Skeletal muscle satellite cell (primary cell): ENCODE measurements at regions not wholly inside any gene's neighbourhood (a gene's known extent, or its start where the extent isn't known, plus 50 kb on each side); places are given as distances from the start of the nearest gene placed in this dataset.
A peak's percentile ranks its signal among the peaks of the same experiment; 100 is the strongest.

ENCODE experiments used
- H3K27me3 ChIP-seq: 2 replicates; pipeline ENCODE4 v1.7.0; 2013; ENCODE audit warnings: low read length; ENCODE audit not compliant: control insufficient read depth, insufficient read depth
- H3K36me3 ChIP-seq: 2 replicates; pipeline ENCODE4 v1.7.0; 2013; ENCODE audit warnings: mild to moderate bottlenecking, control low read depth, low read length; ENCODE audit not compliant: insufficient read depth
- H3K4me1 ChIP-seq: 2 replicates; pipeline ENCODE4 v1.7.0; 2013; ENCODE audit warnings: low read length; ENCODE audit not compliant: control insufficient read depth, insufficient read depth
- H3K4me2 ChIP-seq: 2 replicates; pipeline ENCODE4 v1.7.0; 2013; ENCODE audit warnings: mild to moderate bottlenecking, low read length
- H3K4me3 ChIP-seq: 2 replicates; pipeline ENCODE4 v1.7.0; 2013; ENCODE audit warnings: low read length
- H3K9ac ChIP-seq: 2 replicates; pipeline ENCODE4 v1.7.0; 2013; ENCODE audit warnings: mild to moderate bottlenecking, low read depth, low read length, moderate library complexity
- H3K9me3 ChIP-seq: replicated peaks from 2 replicates; pipeline ENCODE4 v1.7.0; 2013; ENCODE audit warnings: mild to moderate bottlenecking, control low read depth, low read length

DNA sequence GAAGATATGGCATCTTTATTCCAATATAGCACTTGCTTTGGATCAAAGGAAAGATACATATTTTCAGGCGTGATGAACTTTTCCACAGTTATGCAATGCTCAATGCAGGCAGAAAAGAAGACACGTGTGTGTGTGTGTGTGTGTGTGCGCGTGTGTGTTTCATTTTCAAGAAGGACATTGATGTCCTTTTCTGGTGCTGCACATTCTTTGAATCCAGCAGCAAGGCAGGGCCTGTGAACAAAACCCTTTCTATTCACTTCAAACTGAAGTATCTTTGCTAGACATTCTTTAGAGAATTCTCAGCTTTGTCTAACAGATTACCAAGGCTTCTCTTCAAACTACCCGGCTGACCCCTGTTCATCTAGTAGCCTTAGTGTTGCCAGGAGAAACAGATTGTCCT, 124.6 kb downstream of the CD47 start:
- Histone ChIP-seq H3K4me2 (no peak overlapping the region), H3K36me3 (no peaks in the 10 kb centered on the region), H3K9ac (no peak overlapping the region), H3K4me1 (peaks cover 11% of the 10 kb centered on the region), H3K9me3 (no peaks in the 10 kb centered on the region), H3K27me3 (no peaks in the 10 kb centered on the region), H3K4me3 (no peak overlapping the region)

DNA sequence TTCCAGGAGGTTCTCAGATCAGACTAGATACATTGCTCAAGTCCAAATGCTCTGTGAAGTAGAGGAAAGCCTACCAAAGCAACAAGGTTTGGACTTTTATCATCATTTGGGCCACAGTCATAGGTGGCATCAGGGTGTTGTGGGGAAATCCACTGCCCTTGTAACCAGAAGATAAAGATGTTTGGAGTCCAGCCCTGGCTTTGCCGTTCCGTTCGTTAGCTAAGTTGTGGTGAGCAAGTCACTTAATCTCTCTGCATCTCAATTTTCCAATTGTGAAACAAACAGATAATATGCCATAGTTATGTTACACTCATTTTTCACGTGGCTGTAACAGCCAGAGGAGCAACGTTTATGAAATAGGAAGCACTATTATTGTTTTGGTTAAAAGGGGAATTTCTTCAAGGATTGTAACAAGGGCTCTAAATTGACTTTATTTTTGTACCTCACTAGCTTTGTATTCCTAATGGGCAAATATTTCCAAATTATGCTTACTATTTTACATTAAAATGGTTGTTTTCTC, 125.6 kb downstream of the CD47 start:
- H3K9me3 ChIP-seq = no peaks in the 10 kb centered on the region
- H3K4me2 ChIP-seq = no peak overlapping the region
- no peak overlapping the region for H3K9ac ChIP-seq
- no peak overlapping the region for H3K4me3 ChIP-seq
- H3K4me1 ChIP-seq = peaks cover 8% of the 10 kb centered on the region
- H3K27me3 ChIP-seq = no peaks in the 10 kb centered on the region
- H3K36me3 ChIP-seq = no peaks in the 10 kb centered on the region

DNA sequence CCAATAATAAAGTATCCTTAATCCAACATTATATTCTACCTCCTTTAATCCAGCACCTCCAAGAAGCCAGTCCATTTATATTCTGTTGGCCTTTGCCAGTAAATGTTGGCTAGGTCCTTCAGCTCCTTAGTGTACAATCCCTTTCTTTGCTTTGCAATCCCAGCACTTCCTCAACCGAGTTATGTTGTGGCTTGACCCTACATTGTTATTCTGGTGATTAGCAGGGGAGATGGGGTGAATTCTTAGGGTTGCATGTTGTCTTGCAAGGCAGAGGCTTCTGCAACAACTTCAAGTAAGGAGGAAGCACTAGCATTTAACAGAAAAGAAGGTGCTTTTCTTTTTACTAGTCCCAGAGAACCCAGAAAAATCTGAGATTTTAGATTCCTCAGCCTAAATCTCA, 127.2 kb downstream of the CD47 start:
- Histone ChIP-seq H3K36me3 (no peaks in the 10 kb centered on the region), H3K4me1 (no peaks in the 10 kb centered on the region), H3K9ac (no peak overlapping the region), H3K27me3 (no peaks in the 10 kb centered on the region), H3K4me3 (no peak overlapping the region), H3K4me2 (no peak overlapping the region), H3K9me3 (no peaks in the 10 kb centered on the region)

DNA sequence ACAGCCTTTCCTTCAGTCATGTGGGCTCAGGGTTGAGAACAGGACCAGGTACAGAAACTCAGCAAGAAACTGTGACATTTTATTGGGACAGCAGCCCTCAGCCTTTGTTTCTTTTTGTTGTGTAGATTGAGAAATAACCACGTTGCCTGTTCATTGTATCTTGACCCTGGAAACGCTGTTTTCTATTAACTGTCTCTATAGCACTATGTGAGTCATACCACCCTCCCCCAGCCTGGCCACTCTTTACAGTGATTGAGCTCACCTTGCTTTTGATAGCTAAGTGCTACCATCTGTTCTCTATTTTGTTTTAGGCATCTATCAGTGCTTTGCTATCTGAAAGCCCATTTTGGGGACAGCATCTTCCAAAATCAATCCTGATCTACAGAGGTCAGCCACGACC, 127.9 kb downstream of the CD47 start:
- Histone ChIP-seq H3K36me3 (no peaks in the 10 kb centered on the region), H3K27me3 (no peaks in the 10 kb centered on the region), H3K9me3 (no peaks in the 10 kb centered on the region), H3K9ac (no peak overlapping the region), H3K4me3 (no peak overlapping the region), H3K4me2 (no peak overlapping the region), H3K4me1 (no peaks in the 10 kb centered on the region)

DNA sequence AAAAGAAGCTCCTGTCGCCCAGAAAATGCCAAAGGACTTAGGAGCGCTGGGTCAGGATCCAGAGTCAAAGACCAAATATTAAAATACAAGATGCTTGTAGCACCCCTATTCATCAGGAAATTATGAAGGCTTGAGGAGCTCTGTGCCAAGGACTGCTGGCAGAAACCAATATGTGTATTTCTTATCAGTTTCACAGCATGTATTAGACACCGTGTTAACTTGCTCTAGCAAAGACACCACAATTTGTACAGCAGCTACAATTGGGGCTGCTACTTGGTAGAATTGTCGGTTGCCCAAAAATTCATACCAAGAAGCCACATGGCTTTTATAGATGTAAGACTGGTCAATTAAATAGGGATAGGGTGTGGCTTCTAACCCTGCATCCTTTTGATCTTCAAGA, 128.8 kb downstream of the CD47 start:
- Histone ChIP-seq H3K4me3 (no peak overlapping the region), H3K9me3 (no peaks in the 10 kb centered on the region), H3K4me2 (no peak overlapping the region), H3K4me1 (peaks cover 4% of the 10 kb centered on the region), H3K36me3 (no peaks in the 10 kb centered on the region), H3K27me3 (no peaks in the 10 kb centered on the region), H3K9ac (no peak overlapping the region)

DNA sequence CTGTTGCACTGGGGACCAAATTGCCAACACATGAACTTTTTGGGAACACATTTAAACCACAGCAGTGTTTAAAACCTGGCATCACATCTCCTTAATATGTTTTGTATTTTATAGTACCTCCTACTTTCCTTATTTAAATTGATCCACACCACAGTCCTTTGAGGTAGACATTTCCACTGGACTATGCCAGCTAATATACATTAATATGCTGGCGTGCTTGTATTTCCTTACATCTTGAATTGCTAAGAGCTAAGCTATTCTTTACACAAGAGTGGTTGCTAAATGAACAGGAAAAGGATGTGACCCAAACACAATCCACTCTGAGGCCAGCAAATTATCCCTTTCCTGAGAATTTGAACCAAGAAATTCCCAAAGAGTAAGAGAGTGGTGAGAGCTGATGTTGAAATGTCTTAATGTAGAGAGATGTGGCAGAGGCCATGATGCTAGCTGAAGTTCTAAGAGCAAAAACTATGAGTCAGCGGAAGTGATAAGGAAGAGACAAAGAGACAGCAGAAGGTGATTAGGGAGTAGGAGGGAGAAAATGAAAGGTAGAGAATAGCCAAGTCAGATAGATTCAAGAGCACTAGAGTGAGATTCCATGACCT, 131.2 kb downstream of the CD47 start:
- peaks cover 5% of the 10 kb centered on the region for H3K4me1 ChIP-seq
- H3K9ac ChIP-seq = no peak overlapping the region
- no peak overlapping the region for H3K4me3 ChIP-seq
- no peaks in the 10 kb centered on the region for H3K9me3 ChIP-seq
- H3K27me3 ChIP-seq = no peaks in the 10 kb centered on the region
- H3K4me2 ChIP-seq = no peak overlapping the region
- H3K36me3 ChIP-seq = no peaks in the 10 kb centered on the region

DNA sequence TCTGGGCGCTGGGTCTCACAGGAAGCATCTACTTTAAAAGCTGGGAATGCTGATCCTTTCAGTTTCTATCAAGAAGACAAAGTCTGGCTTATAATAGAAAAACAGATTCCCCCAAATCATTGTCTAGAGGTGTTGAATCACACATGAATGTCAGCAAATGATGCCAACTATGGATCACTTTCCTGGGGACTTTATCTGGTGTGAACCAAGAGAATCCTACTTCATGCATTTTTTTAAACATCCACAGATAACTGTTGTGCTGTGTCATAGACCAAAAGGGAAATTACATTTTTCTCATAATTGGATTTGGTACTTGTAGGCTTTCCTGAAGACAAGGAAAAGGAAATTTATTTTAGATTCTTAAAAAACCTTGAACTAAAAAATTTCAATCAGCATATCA, 132.7 kb downstream of the CD47 start:
- Histone ChIP-seq H3K4me2 (no peak overlapping the region), H3K4me3 (no peak overlapping the region), H3K36me3 (no peaks in the 10 kb centered on the region), H3K9ac (no peak overlapping the region), H3K4me1 (peaks cover 5% of the 10 kb centered on the region), H3K27me3 (no peaks in the 10 kb centered on the region), H3K9me3 (no peaks in the 10 kb centered on the region)

DNA sequence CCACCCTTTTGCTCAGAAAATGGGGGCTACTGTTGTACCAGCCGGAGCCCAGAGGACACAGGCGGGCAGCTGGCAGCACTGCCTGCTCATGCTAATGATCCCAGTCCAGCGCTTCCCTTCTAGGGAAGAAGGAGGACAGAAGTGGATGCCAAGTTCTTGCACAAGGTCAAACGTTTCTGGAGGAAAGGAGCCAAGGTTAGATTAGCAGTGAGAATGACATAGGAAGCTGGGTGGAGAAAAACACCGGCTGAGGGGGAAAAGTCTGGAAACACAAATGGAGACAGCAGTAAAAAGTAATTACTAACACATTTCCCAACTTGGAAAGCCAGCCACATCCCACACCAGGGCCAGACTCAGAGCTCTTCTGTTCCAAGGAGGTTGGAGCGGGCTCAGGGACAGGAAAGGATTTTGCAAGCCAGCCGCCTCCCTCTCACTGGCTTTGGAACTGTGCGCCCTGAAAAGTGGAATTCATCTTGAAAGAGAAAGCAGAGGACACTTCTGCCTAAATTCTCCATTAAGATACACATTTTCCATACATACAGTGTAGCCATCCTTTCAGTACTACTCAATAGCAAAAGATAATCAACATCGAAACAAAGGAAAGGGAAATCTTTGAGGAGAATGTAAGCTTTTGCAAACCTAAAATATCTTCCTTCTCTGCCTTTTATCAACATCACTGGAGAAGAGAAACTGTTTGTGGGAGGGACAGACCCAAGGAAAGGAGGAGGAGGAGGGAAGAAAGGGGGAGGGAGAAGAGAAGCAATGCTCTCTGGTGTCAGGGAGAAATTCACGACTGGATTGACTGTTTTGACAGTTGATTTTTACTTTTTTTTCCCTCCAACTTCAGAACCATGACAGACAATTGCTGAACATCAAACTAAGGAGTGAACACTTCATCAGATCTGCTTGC, 133.6 kb downstream of the CD47 start:
- H3K4me1 ChIP-seq = peaks cover 5% of the 10 kb centered on the region
- H3K4me2 ChIP-seq = peak overlapping the region; percentile 40
- no peak overlapping the region for H3K9ac ChIP-seq
- no peak overlapping the region for H3K4me3 ChIP-seq
- H3K9me3 ChIP-seq = no peaks in the 10 kb centered on the region
- H3K36me3 ChIP-seq = no peaks in the 10 kb centered on the region
- no peaks in the 10 kb centered on the region for H3K27me3 ChIP-seq

DNA sequence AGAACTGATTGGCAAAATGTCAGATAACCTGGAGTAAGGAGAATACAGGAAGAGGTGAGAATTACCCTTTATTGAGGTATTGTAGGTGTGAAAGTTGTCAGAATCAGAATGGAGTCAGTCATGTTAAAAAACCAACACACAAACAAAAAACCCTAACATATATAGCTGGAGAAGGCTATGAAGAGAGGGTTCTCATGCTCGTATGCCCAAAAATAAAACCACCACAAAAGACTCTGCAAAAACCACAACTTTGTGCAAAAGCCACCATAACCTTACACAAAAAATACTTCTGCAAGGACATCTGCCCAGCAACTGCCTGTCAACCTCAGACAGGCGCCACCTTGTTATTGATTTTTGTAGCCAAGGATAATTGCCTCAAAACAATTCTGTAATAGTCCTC, 136.0 kb downstream of the CD47 start:
- Histone ChIP-seq H3K9me3 (no peaks in the 10 kb centered on the region), H3K27me3 (no peaks in the 10 kb centered on the region), H3K4me2 (no peak overlapping the region)

DNA sequence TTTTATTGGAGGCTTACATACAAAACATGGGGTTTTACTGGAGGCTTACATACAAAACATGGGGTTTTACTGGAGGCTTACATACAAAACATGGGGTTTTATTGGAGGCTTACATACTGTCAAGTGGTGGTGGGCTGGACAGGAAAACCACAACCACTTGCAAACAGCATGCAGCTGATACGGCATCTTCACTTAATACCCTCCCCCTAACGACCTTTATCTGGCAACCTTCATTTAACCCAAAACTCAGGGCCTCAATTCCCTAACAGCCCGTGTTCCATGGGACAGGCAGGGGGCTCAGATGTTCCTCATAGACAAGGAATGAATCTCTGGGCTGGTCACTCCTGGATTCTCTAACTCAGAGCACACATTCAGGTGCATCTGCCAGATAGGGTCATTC, 137.1 kb downstream of the CD47 start:
- no peak overlapping the region for H3K4me2 ChIP-seq
- peaks cover 5% of the 10 kb centered on the region for H3K4me1 ChIP-seq
- no peaks in the 10 kb centered on the region for H3K9me3 ChIP-seq
- no peaks in the 10 kb centered on the region for H3K36me3 ChIP-seq
- no peak overlapping the region for H3K4me3 ChIP-seq
- H3K27me3 ChIP-seq = no peaks in the 10 kb centered on the region
- no peak overlapping the region for H3K9ac ChIP-seq

More for the DNA sequence above, 136.0 kb downstream of the CD47 start:
- Histone ChIP-seq H3K4me1 (peaks cover 5% of the 10 kb centered on the region), H3K4me3 (no peak overlapping the region), H3K9ac (no peak overlapping the region), H3K36me3 (no peaks in the 10 kb centered on the region)

DNA sequence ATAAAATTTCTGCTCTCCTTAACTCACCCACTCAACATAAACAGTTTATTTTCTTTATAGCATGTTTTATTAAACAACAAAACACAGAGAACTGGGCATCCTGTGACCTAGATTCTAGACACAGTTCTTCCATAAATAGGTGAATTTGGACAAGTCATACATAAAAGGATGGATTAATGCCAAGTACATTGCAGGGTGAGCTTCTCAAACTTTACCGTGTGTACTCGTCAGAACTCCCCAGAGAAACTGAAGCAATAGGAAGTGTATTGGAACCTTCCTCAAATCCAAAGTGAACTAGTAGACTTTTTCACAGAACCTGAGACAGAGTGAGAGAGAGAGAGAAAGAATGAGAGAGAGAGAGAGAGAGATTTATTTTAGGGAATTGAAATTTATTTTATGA, 139.7 kb downstream of the CD47 start:
- Histone ChIP-seq H3K36me3 (no peaks in the 10 kb centered on the region), H3K4me1 (no peaks in the 10 kb centered on the region), H3K4me3 (no peak overlapping the region)

DNA sequence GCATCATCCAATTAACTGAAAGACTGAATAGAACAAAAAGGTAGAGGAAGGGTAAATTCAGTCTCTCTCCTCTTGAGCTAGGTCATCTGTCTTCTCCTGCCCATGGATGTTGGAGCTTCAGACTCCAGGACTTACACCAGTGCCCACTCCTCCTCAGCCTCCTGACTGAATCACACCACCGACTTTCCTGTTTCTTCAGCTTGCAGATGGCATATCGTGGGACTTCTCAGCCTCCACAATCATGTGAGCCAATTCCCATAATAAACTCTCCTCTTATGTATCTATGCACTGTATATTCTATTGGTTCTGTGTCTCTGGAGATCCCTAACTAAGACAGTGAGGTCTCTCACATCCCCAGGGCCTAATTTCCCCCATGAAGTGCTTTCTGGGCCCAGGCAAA, 140.4 kb downstream of the CD47 start:
- Histone ChIP-seq H3K27me3 (no peaks in the 10 kb centered on the region), H3K4me2 (no peak overlapping the region), H3K4me3 (no peak overlapping the region), H3K36me3 (no peaks in the 10 kb centered on the region), H3K9ac (no peak overlapping the region), H3K9me3 (no peaks in the 10 kb centered on the region), H3K4me1 (no peaks in the 10 kb centered on the region)

More for the DNA sequence above, 139.7 kb downstream of the CD47 start:
- Histone ChIP-seq H3K9me3 (no peaks in the 10 kb centered on the region), H3K9ac (no peak overlapping the region), H3K27me3 (no peaks in the 10 kb centered on the region), H3K4me2 (no peak overlapping the region)
